NCI-H1417 treated with DMSO at 0.1 percent for 48 hours (cell line): ENCODE measurements at regions not wholly inside any gene's neighbourhood (a gene's known extent, or its start where the extent isn't known, plus 50 kb on each side); places are given as distances from the start of the nearest gene placed in this dataset.
"Not testable (repeated sequence)": the region's sequence is repeated elsewhere in the genome, so short reads cannot be mapped to it uniquely, and the experiment has no call there.

ENCODE experiments used
- DNase-seq: peaks from one replicate; lab custom pipeline; 2025; lab: John Stamatoyannopoulos, UW

- not testable (repeated sequence) for DNase-seq
These were observed 737.1 kb downstream of the TRHDE start for GRCh38 chr12:73009138-73009834.

- DNase-seq: no peak
These were observed 745.8 kb downstream of the TRHDE start for GRCh38 chr12:73017981-73018380.

- no peak for DNase-seq
These were observed 781.7 kb downstream of the TRHDE start for GRCh38 chr12:73053893-73054292.

GRCh38 chr12:73057428-73057827 is 785.3 kb downstream of the TRHDE start:
- DNase-seq: no peak

GRCh38 chr12:73065913-73066312 is 793.7 kb downstream of the TRHDE start:
- no peak for DNase-seq

- DNase-seq: no peak
These were observed 795.4 kb downstream of the TRHDE start for GRCh38 chr12:73067616-73068015.

GRCh38 chr12:73072214-73072613 is 800.0 kb downstream of the TRHDE start:
- no peak for DNase-seq

- no peak for DNase-seq
These were observed 804.6 kb downstream of the TRHDE start for GRCh38 chr12:73076760-73077159.

- no peak for DNase-seq
These were observed 811.6 kb downstream of the TRHDE start for GRCh38 chr12:73083736-73084135.

- DNase-seq: no peak
These were observed 834.1 kb downstream of the TRHDE start for GRCh38 chr12:73106296-73106695.

GRCh38 chr12:73106896-73107295 is 834.7 kb downstream of the TRHDE start:
- no peak for DNase-seq

- DNase-seq: no peak
These were observed 838.6 kb downstream of the TRHDE start for GRCh38 chr12:73110816-73111215.

GRCh38 chr12:73112035-73112816 is 840.1 kb downstream of the TRHDE start:
- no peak for DNase-seq

- DNase-seq: no peak
These were observed 852.3 kb downstream of the TRHDE start for GRCh38 chr12:73124480-73124879.

- no peak for DNase-seq
These were observed 853.0 kb downstream of the TRHDE start for GRCh38 chr12:73125148-73125547.

GRCh38 chr12:73136386-73136785 is 864.2 kb downstream of the TRHDE start:
- DNase-seq: no peak

- DNase-seq: not testable (repeated sequence)
These were observed 867.5 kb downstream of the TRHDE start for GRCh38 chr12:73139642-73140041.

- no peak for DNase-seq
These were observed 886.2 kb downstream of the TRHDE start for GRCh38 chr12:73158341-73158740.

GRCh38 chr12:73159954-73160353 is 887.8 kb downstream of the TRHDE start:
- DNase-seq: no peak

GRCh38 chr12:73161970-73162369 is 889.8 kb downstream of the TRHDE start:
- DNase-seq: no peak

GRCh38 chr12:73180734-73181133 is 908.6 kb downstream of the TRHDE start:
- DNase-seq: no peak

GRCh38 chr12:73181244-73181643 is 909.1 kb downstream of the TRHDE start:
- DNase-seq: no peak

GRCh38 chr12:73185403-73185802 is 913.2 kb downstream of the TRHDE start:
- no peak for DNase-seq

- no peak for DNase-seq
These were observed 914.1 kb downstream of the TRHDE start for GRCh38 chr12:73186272-73186671.
